Panc1 (cell line): ENCODE measurements at regions not wholly inside any gene's neighbourhood (a gene's known extent, or its start where the extent isn't known, plus 50 kb on each side); places are given as distances from the start of the nearest gene placed in this dataset.

Experiments
- ATAC-seq: fragments of 200-7000 bp; cut with Tn5 transposase; 2 replicates; pipeline ENCODE4 v1.9.1; 2020; ENCODE audit warnings: mild to moderate bottlenecking, moderate library complexity
- BruUV-seq: library from RNA; stranded (reverse); fragments of 400-500 nt; replicated peaks from 2 replicates; lab custom pipeline; 2021; lab: Mats Ljungman, UMichigan
- CTCF ChIA-PET: fragments of 300-600 bp; sonication (Branson Sonifier 250); formaldehyde crosslinking; loops from one replicate; lab custom pipeline; 2022; ENCODE audit warnings: antibody characterized with exemption; lab: Charles Lee
- POLR2A ChIA-PET: fragments of 300-600 bp; sonication (Branson Sonifier 250); formaldehyde crosslinking; loops from one replicate; lab custom pipeline; 2022; ENCODE audit warnings: antibody characterized with exemption; lab: Charles Lee
- DNase-seq: peaks from one replicate; pipeline ENCODE4 v3.0.0-alpha.2; 2010; ENCODE audit warnings: low read depth, low spot score
- H3K27ac ChIP-seq: 2 replicates; pipeline ENCODE4 v1.5.1; 2011; ENCODE audit warnings: mild to moderate bottlenecking, low read length, inconsistent platforms
- H3K27me3 ChIP-seq: fragments of 200-500 bp; sonication (Bioruptor generic); 2 replicates; pipeline ENCODE4 v1.6.0; 2014; ENCODE audit warnings: low read length, inconsistent platforms; ENCODE audit not compliant: control insufficient read depth, insufficient read depth
- H3K36me3 ChIP-seq: fragments of 200-500 bp; sonication (Bioruptor generic); 2 replicates; pipeline ENCODE4 v1.5.1; 2014; ENCODE audit warnings: inconsistent platforms, mild to moderate bottlenecking, low read length, moderate library complexity; ENCODE audit not compliant: control insufficient read depth, insufficient read depth
- H3K4me1 ChIP-seq: 2 replicates; pipeline ENCODE4 v1.5.1; 2011; ENCODE audit warnings: inconsistent platforms, mild to moderate bottlenecking, low read length, moderate library complexity; ENCODE audit not compliant: control insufficient read depth, insufficient read depth
- H3K4me3 ChIP-seq, 2 experiments: 2 replicates each; pipeline ENCODE4 v1.5.1; 2011 to 2012; ENCODE audit warnings: low read depth in 2 of 2, low read length in 2 of 2, mild to moderate bottlenecking in 2 of 2, inconsistent platforms in 1 of 2, moderate library complexity in 1 of 2
- H3K9me3 ChIP-seq: fragments of 200-500 bp; sonication (Bioruptor generic); 2 replicates; pipeline ENCODE4 v1.5.1; 2014; ENCODE audit warnings: low read depth, mild to moderate bottlenecking, inconsistent platforms, low read length, moderate library complexity; ENCODE audit not compliant: control insufficient read depth, insufficient read depth
- POLR2AphosphoS5 ChIP-seq: IDR thresholded peaks from 2 replicates; pipeline ENCODE4 v1.6.1; 2012; ENCODE audit warnings: mild to moderate bottlenecking, low read depth, low read length, moderate library complexity
- SIN3A ChIP-seq: IDR thresholded peaks from 2 replicates; pipeline ENCODE4 v1.6.1; 2012; ENCODE audit warnings: low read depth, mild to moderate bottlenecking, low read length, moderate library complexity, borderline replicate concordance; ENCODE audit not compliant: insufficient read depth
- TCF7L2 ChIP-seq: IDR thresholded peaks from 2 replicates; pipeline ENCODE4 v1.6.1; 2011; ENCODE audit warnings: mild to moderate bottlenecking, low read depth, low read length, inconsistent platforms
- in situ Hi-C: cut with HindIII; loops from 2 replicates; pipeline ENCODE4 v1.10.0; 2016; ENCODE audit warnings: low sequenced_read_pairs, low pct_unique_long_range_greater_than_20kb
- intact Hi-C: fragments of 100-400 bp; cut with micrococcal nuclease; formaldehyde crosslinking; loops from one replicate; pipeline ENCODE4 v1.10.0; 2022; ENCODE audit not compliant: unreplicated experiment
- TF ChIP-seq, protein P1 (sequence below): fragments of 450-650 bp; IDR thresholded peaks from 2 replicates; pipeline ENCODE4 v1.5.1; 2017; ENCODE audit warnings: mild to moderate bottlenecking
- TF ChIP-seq, protein P2 (sequence below), 2 experiments: IDR thresholded peaks; 2 replicates each; pipeline ENCODE4 v1.6.1; 2011 to 2012; ENCODE audit warnings: low read depth in 2 of 2, control low read depth in 1 of 2, low read length in 1 of 2, mild to moderate bottlenecking in 1 of 2, moderate library complexity in 1 of 2; ENCODE audit not compliant: insufficient read depth in 1 of 2

GRCh38 chr15:91549581-91549980 lies 303.9 kb upstream of the SLCO3A1 start:
- no TSS peak for BruUV-seq
- intact Hi-C loops (no loop called here), in situ Hi-C loops (no loop called here)
- ChIA-PET POLR2A (no interaction called here), CTCF (no interaction called here)
- Histone ChIP-seq H3K4me1 (no peaks in the 10 kb centered on the region), H3K27me3 (no peaks in the 10 kb centered on the region), H3K4me3 (no peak overlapping the region), H3K9me3 (no peaks in the 10 kb centered on the region), H3K27ac (no peak overlapping the region), H3K36me3 (no peaks in the 10 kb centered on the region)
- ATAC-seq (no peak), DNase-seq (no peak)
- no peak for TF ChIP-seq TCF7L2
- TF ChIP-seq, protein P1, sequence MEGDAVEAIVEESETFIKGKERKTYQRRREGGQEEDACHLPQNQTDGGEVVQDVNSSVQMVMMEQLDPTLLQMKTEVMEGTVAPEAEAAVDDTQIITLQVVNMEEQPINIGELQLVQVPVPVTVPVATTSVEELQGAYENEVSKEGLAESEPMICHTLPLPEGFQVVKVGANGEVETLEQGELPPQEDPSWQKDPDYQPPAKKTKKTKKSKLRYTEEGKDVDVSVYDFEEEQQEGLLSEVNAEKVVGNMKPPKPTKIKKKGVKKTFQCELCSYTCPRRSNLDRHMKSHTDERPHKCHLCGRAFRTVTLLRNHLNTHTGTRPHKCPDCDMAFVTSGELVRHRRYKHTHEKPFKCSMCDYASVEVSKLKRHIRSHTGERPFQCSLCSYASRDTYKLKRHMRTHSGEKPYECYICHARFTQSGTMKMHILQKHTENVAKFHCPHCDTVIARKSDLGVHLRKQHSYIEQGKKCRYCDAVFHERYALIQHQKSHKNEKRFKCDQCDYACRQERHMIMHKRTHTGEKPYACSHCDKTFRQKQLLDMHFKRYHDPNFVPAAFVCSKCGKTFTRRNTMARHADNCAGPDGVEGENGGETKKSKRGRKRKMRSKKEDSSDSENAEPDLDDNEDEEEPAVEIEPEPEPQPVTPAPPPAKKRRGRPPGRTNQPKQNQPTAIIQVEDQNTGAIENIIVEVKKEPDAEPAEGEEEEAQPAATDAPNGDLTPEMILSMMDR: no peak

- H3K9me3 ChIP-seq: no peaks in the 10 kb centered on the region
- H3K27me3 ChIP-seq: no peaks in the 10 kb centered on the region
- no peak overlapping the region for H3K27ac ChIP-seq
- CTCF ChIA-PET: no interaction called here
- POLR2A ChIA-PET: no interaction called here
- no peaks in the 10 kb centered on the region for H3K36me3 ChIP-seq
- H3K4me3 ChIP-seq: no peak overlapping the region
- DNase-seq (no peak), ATAC-seq (no peak)
- in situ Hi-C loops: no loop called here
- TF ChIP-seq, protein P1: no peak
- TF ChIP-seq POLR2AphosphoS5 (no peak), SIN3A (no peak), TCF7L2 (no peak)
- TF ChIP-seq, protein P2, sequence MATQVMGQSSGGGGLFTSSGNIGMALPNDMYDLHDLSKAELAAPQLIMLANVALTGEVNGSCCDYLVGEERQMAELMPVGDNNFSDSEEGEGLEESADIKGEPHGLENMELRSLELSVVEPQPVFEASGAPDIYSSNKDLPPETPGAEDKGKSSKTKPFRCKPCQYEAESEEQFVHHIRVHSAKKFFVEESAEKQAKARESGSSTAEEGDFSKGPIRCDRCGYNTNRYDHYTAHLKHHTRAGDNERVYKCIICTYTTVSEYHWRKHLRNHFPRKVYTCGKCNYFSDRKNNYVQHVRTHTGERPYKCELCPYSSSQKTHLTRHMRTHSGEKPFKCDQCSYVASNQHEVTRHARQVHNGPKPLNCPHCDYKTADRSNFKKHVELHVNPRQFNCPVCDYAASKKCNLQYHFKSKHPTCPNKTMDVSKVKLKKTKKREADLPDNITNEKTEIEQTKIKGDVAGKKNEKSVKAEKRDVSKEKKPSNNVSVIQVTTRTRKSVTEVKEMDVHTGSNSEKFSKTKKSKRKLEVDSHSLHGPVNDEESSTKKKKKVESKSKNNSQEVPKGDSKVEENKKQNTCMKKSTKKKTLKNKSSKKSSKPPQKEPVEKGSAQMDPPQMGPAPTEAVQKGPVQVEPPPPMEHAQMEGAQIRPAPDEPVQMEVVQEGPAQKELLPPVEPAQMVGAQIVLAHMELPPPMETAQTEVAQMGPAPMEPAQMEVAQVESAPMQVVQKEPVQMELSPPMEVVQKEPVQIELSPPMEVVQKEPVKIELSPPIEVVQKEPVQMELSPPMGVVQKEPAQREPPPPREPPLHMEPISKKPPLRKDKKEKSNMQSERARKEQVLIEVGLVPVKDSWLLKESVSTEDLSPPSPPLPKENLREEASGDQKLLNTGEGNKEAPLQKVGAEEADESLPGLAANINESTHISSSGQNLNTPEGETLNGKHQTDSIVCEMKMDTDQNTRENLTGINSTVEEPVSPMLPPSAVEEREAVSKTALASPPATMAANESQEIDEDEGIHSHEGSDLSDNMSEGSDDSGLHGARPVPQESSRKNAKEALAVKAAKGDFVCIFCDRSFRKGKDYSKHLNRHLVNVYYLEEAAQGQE (IDR thresholded peaks at IDR 0.05; ENCODE audit: insufficient read depth in 1 of 2, low read depth in 2 of 2, low read length in 1 of 2): no peak
- no peaks in the 10 kb centered on the region for H3K4me1 ChIP-seq
- intact Hi-C loops: no loop called here
- no TSS peak for BruUV-seq
Measured at GRCh38 chr15:91552555-91552954, 301.0 kb upstream of the SLCO3A1 start.
